ENCODE measurements at regions not wholly inside any gene's neighbourhood (a gene's known extent, or its start where the extent isn't known, plus 50 kb on each side); places are given as distances from the start of the nearest gene placed in this dataset.

GRCh38 chr12:24600551-24600950, 348.4 kb downstream of the BCAT1 start:
- no peak for DNase-seq

- DNase-seq: no peak
These were observed 349.2 kb downstream of the BCAT1 start for GRCh38 chr12:24599736-24600135.

- DNase-seq: no peak
These were observed 351.3 kb downstream of the BCAT1 start for GRCh38 chr12:24597580-24597979.

GRCh38 chr12:24596768-24597388, 352.0 kb downstream of the BCAT1 start:
- DNase-seq: no peak

GRCh38 chr12:24595652-24596235, 353.2 kb downstream of the BCAT1 start:
- no peak for DNase-seq

- DNase-seq: no peak
These were observed 357.0 kb downstream of the BCAT1 start for GRCh38 chr12:24591715-24592440.

- DNase-seq: no peak
These were observed 357.7 kb downstream of the BCAT1 start for GRCh38 chr12:24591079-24591626.

- DNase-seq: no peak
These were observed 362.6 kb downstream of the BCAT1 start for GRCh38 chr12:24586293-24586692.

- no peak for DNase-seq
These were observed 364.7 kb downstream of the BCAT1 start for GRCh38 chr12:24584032-24584675.

- no peak for DNase-seq
These were observed 365.8 kb downstream of the BCAT1 start for GRCh38 chr12:24582954-24583601.

- DNase-seq: no peak
These were observed 374.4 kb downstream of the BCAT1 start for GRCh38 chr12:24574538-24574937.

GRCh38 chr12:24573621-24574020, 375.3 kb downstream of the BCAT1 start:
- no peak for DNase-seq

GRCh38 chr12:24565300-24565699, 383.6 kb downstream of the BCAT1 start:
- DNase-seq: no peak

GRCh38 chr12:24562771-24563431, 386.0 kb downstream of the BCAT1 start:
- peak; percentile 42 for DNase-seq

- peak; percentile 78 for DNase-seq
These were observed 386.8 kb downstream of the BCAT1 start for GRCh38 chr12:24561882-24562770.

- DNase-seq: peak; percentile 32
These were observed 387.5 kb downstream of the BCAT1 start for GRCh38 chr12:24561411-24561871.

- DNase-seq: peak; percentile 8
These were observed 388.1 kb downstream of the BCAT1 start for GRCh38 chr12:24560831-24561271.

- peak; percentile 19 for DNase-seq
These were observed 388.6 kb downstream of the BCAT1 start for GRCh38 chr12:24560192-24560775.

GRCh38 chr12:24557738-24558137, 391.2 kb downstream of the BCAT1 start:
- no peak for DNase-seq

- DNase-seq: no peak
These were observed 393.2 kb downstream of the BCAT1 start for GRCh38 chr12:24555730-24556129.
